GM23338 (cell line): ENCODE measurements at regions not wholly inside any gene's neighbourhood (a gene's known extent, or its start where the extent isn't known, plus 50 kb on each side); places are given as distances from the start of the nearest gene placed in this dataset.

Experiments
- ATAC-seq: fragments of 200-7000 bp; cut with Tn5 transposase; 3 replicates; pipeline ENCODE4 v1.9.1; 2020
- DNase-seq: peaks from one replicate; pipeline ENCODE4 v3.0.0-alpha.2; 2015; ENCODE audit warnings: low spot score
- H2AFZ ChIP-seq: fragments of 200-600 bp; sonication (generic); 2 replicates; pipeline ENCODE4 v1.8.0; 2016; ENCODE audit warnings: antibody characterized with exemption, mild to moderate bottlenecking, moderate library complexity
- H3F3A ChIP-seq: fragments of 200-600 bp; sonication (generic); replicated peaks from 2 replicates; pipeline ENCODE4 v1.8.0; 2017; ENCODE audit warnings: antibody characterized with exemption, mixed run types, low read depth
- H3K27ac ChIP-seq: fragments of 200-600 bp; sonication (generic); 2 replicates; pipeline ENCODE4 v1.6.1; 2016; ENCODE audit warnings: low read depth
- H3K27me3 ChIP-seq: fragments of 200-600 bp; sonication (generic); 2 replicates; pipeline ENCODE4 v1.8.0; 2016; ENCODE audit warnings: mild to moderate bottlenecking, mixed run types, moderate library complexity; ENCODE audit not compliant: insufficient read depth
- H3K36me3 ChIP-seq: fragments of 200-600 bp; sonication (generic); 2 replicates; pipeline ENCODE4 v1.8.0; 2016; ENCODE audit warnings: mild to moderate bottlenecking; ENCODE audit not compliant: insufficient read depth
- H3K4me1 ChIP-seq: fragments of 200-600 bp; sonication (generic); 2 replicates; pipeline ENCODE4 v1.8.0; 2016; ENCODE audit warnings: mild to moderate bottlenecking, moderate library complexity; ENCODE audit not compliant: insufficient read depth
- H3K4me2 ChIP-seq: fragments of 200-600 bp; sonication (generic); 2 replicates; pipeline ENCODE4 v1.7.1; 2017; ENCODE audit warnings: mixed run types
- H3K4me3 ChIP-seq: fragments of 200-600 bp; sonication (generic); 2 replicates; pipeline ENCODE4 v1.6.1; 2016; ENCODE audit warnings: mixed run types
- H3K79me2 ChIP-seq: fragments of 200-600 bp; sonication (generic); replicated peaks from 2 replicates; pipeline ENCODE4 v1.8.0; 2017; ENCODE audit warnings: mild to moderate bottlenecking; ENCODE audit not compliant: insufficient read depth
- H3K9me2 ChIP-seq: fragments of 200-600 bp; sonication (generic); 2 replicates; pipeline ENCODE4 v1.8.0; 2017; ENCODE audit not compliant: insufficient read depth
- H4K20me1 ChIP-seq: fragments of 200-600 bp; sonication (generic); replicated peaks from 2 replicates; pipeline ENCODE4 v1.8.0; 2017; ENCODE audit warnings: mild to moderate bottlenecking; ENCODE audit not compliant: insufficient read depth
- H3K27ac Mint-ChIP-seq: 2 replicates; pipeline ENCODE4 v1.8.0; 2020; ENCODE audit warnings: inconsistent platforms, mild to moderate bottlenecking, moderate library complexity, mixed read lengths
- H3K27me3 Mint-ChIP-seq: 3 replicates; pipeline ENCODE4 v1.8.0; 2022; ENCODE audit warnings: low read depth, mild to moderate bottlenecking, moderate library complexity, mixed read lengths, inconsistent platforms; ENCODE audit not compliant: insufficient read depth, poor library complexity
- H3K36me3 Mint-ChIP-seq: 3 replicates; pipeline ENCODE4 v1.8.0; 2021; ENCODE audit warnings: low read depth, mild to moderate bottlenecking, inconsistent platforms, moderate library complexity, mixed read lengths
- H3K4me1 Mint-ChIP-seq: 3 replicates; pipeline ENCODE4 v1.8.0; 2020; ENCODE audit warnings: mild to moderate bottlenecking, inconsistent platforms, mixed read lengths
- H3K4me3 Mint-ChIP-seq: 3 replicates; pipeline ENCODE4 v1.8.0; 2021; ENCODE audit warnings: moderate library complexity, mild to moderate bottlenecking, inconsistent platforms, mixed read lengths
- H3K9me3 Mint-ChIP-seq: 3 replicates; pipeline ENCODE4 v1.8.0; 2020; ENCODE audit warnings: moderate library complexity, mild to moderate bottlenecking, inconsistent platforms, mixed read lengths
- CREB1 ChIP-seq: fragments of 250-450 bp; sonication (Bioruptor Pico); IDR thresholded peaks from 2 replicates; pipeline ENCODE4 v1.5.0; 2020; ENCODE audit warnings: low read depth, mild to moderate bottlenecking, moderate library complexity
- ETS1 ChIP-seq: IDR thresholded peaks from 2 replicates; pipeline ENCODE4 v1.6.1; 2016; ENCODE audit warnings: antibody characterized with exemption
- EZH2 ChIP-seq: fragments of 200-600 bp; sonication (generic); IDR thresholded peaks from one replicate; pipeline ENCODE4 v1.8.0; 2017; ENCODE audit warnings: antibody characterized with exemption, mild to moderate bottlenecking, low read depth; ENCODE audit not compliant: unreplicated experiment
- EZH2phosphoT487 ChIP-seq: fragments of 200-600 bp; sonication (generic); IDR thresholded peaks from one replicate; pipeline ENCODE4 v1.8.1; 2018; ENCODE audit warnings: antibody characterized with exemption; ENCODE audit not compliant: unreplicated experiment
- JUNB ChIP-seq: IDR thresholded peaks from one replicate; pipeline ENCODE4 v1.6.1; 2016; ENCODE audit warnings: antibody characterized with exemption; ENCODE audit not compliant: unreplicated experiment
- NANOG ChIP-seq: IDR thresholded peaks from 2 replicates; pipeline ENCODE4 v1.6.1; 2016; ENCODE audit warnings: antibody characterized with exemption, borderline replicate concordance
- POLR2AphosphoS5 ChIP-seq: IDR thresholded peaks from 2 replicates; pipeline ENCODE4 v1.6.1; 2016; ENCODE audit warnings: antibody characterized with exemption, low read depth
- REST ChIP-seq: IDR thresholded peaks from one replicate; pipeline ENCODE4 v1.6.1; 2018; ENCODE audit warnings: antibody characterized with exemption; ENCODE audit not compliant: unreplicated experiment
- STAT1 ChIP-seq: IDR thresholded peaks from one replicate; pipeline ENCODE4 v1.6.1; 2016; ENCODE audit warnings: antibody characterized with exemption; ENCODE audit not compliant: unreplicated experiment
- ZNF114 ChIP-seq: fragments of 250-450 bp; sonication (Bioruptor Pico); IDR thresholded peaks from 2 replicates; pipeline ENCODE4 v1.5.0; 2020; ENCODE audit warnings: mild to moderate bottlenecking, moderate library complexity
- ZNF331 ChIP-seq: fragments of 250-450 bp; sonication (Bioruptor Pico); IDR thresholded peaks from 2 replicates; pipeline ENCODE4 v1.5.0; 2020; ENCODE audit warnings: low read depth, mild to moderate bottlenecking, moderate library complexity
- TF ChIP-seq, protein P1 (sequence below), 2 experiments: fragments of 200-600 bp in 1 of 2; sonication (generic) in 1 of 2; conservative IDR thresholded peaks; 2 replicates each; pipeline versions ENCODE4 v1.5.1 to v1.6.1; 2016 to 2017; ENCODE audit warnings: antibody characterized with exemption in 2 of 2, low read depth in 2 of 2, mild to moderate bottlenecking in 2 of 2, moderate library complexity in 1 of 2
- TF ChIP-seq, protein P2 (sequence below): fragments of 250-450 bp; sonication (Bioruptor Pico); IDR thresholded peaks from 2 replicates; pipeline ENCODE4 v1.5.0; 2020; ENCODE audit warnings: mild to moderate bottlenecking, moderate library complexity

DNA sequence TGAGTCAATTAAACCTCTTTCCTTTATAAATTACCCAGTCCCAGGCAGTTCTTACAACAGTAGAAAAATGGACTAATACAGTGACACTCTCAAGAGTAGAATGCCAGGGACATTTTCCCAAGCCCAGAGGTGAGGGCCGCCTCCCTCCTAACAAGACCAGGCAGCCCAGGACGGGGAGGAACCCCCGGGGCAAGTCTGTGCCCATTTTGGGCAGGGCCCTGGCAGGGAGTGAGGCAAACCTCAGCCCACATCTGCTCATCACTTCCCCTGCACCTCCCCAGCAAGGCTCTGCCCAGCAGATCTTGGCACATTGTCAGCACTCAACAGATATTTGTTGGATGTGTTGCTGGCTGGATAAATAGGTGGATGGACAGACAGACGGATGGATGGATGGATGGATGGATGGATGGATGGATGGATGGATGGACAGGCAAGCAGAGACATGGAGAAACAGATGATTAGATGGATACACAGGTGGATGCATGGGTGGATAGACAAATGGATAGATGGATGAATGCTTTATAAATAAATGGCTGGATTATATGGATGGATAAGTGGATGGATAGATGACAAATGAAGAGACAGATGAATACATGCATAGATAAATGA lies 271.3 kb downstream of the PARN start:
- Mint-ChIP-seq H3K4me3 (no peak overlapping the region), H3K9me3 (no peaks in the 10 kb centered on the region; the same call in 2 of the 3 replicates), H3K27me3 (peaks cover 1% of the 10 kb centered on the region), H3K27ac (no peak overlapping the region), H3K36me3 (no peaks in the 10 kb centered on the region), H3K4me1 (peaks cover 10% of the 10 kb centered on the region; the same call in 2 of the 3 replicates)
- Histone ChIP-seq H3F3A (no peaks in the 10 kb centered on the region), H3K79me2 (no peaks in the 10 kb centered on the region), H3K27me3 (no peaks in the 10 kb centered on the region), H4K20me1 (no peaks in the 10 kb centered on the region), H3K4me3 (no peak overlapping the region), H2AFZ (no peak overlapping the region), H3K4me2 (no peak overlapping the region), H3K27ac (no peak overlapping the region), H3K4me1 (peaks cover 6% of the 10 kb centered on the region), H3K9me2 (no peaks in the 10 kb centered on the region), H3K36me3 (no peaks in the 10 kb centered on the region)
- no peak for ATAC-seq
- DNase-seq: no peak
- no peak for TF ChIP-seq EZH2
- TF ChIP-seq, protein P1, sequence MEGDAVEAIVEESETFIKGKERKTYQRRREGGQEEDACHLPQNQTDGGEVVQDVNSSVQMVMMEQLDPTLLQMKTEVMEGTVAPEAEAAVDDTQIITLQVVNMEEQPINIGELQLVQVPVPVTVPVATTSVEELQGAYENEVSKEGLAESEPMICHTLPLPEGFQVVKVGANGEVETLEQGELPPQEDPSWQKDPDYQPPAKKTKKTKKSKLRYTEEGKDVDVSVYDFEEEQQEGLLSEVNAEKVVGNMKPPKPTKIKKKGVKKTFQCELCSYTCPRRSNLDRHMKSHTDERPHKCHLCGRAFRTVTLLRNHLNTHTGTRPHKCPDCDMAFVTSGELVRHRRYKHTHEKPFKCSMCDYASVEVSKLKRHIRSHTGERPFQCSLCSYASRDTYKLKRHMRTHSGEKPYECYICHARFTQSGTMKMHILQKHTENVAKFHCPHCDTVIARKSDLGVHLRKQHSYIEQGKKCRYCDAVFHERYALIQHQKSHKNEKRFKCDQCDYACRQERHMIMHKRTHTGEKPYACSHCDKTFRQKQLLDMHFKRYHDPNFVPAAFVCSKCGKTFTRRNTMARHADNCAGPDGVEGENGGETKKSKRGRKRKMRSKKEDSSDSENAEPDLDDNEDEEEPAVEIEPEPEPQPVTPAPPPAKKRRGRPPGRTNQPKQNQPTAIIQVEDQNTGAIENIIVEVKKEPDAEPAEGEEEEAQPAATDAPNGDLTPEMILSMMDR (conservative IDR thresholded peaks at IDR 0.05; ENCODE audit: low read depth in 2 of 2): no peak
- TF ChIP-seq REST: no peak
- TF ChIP-seq, protein P2, sequence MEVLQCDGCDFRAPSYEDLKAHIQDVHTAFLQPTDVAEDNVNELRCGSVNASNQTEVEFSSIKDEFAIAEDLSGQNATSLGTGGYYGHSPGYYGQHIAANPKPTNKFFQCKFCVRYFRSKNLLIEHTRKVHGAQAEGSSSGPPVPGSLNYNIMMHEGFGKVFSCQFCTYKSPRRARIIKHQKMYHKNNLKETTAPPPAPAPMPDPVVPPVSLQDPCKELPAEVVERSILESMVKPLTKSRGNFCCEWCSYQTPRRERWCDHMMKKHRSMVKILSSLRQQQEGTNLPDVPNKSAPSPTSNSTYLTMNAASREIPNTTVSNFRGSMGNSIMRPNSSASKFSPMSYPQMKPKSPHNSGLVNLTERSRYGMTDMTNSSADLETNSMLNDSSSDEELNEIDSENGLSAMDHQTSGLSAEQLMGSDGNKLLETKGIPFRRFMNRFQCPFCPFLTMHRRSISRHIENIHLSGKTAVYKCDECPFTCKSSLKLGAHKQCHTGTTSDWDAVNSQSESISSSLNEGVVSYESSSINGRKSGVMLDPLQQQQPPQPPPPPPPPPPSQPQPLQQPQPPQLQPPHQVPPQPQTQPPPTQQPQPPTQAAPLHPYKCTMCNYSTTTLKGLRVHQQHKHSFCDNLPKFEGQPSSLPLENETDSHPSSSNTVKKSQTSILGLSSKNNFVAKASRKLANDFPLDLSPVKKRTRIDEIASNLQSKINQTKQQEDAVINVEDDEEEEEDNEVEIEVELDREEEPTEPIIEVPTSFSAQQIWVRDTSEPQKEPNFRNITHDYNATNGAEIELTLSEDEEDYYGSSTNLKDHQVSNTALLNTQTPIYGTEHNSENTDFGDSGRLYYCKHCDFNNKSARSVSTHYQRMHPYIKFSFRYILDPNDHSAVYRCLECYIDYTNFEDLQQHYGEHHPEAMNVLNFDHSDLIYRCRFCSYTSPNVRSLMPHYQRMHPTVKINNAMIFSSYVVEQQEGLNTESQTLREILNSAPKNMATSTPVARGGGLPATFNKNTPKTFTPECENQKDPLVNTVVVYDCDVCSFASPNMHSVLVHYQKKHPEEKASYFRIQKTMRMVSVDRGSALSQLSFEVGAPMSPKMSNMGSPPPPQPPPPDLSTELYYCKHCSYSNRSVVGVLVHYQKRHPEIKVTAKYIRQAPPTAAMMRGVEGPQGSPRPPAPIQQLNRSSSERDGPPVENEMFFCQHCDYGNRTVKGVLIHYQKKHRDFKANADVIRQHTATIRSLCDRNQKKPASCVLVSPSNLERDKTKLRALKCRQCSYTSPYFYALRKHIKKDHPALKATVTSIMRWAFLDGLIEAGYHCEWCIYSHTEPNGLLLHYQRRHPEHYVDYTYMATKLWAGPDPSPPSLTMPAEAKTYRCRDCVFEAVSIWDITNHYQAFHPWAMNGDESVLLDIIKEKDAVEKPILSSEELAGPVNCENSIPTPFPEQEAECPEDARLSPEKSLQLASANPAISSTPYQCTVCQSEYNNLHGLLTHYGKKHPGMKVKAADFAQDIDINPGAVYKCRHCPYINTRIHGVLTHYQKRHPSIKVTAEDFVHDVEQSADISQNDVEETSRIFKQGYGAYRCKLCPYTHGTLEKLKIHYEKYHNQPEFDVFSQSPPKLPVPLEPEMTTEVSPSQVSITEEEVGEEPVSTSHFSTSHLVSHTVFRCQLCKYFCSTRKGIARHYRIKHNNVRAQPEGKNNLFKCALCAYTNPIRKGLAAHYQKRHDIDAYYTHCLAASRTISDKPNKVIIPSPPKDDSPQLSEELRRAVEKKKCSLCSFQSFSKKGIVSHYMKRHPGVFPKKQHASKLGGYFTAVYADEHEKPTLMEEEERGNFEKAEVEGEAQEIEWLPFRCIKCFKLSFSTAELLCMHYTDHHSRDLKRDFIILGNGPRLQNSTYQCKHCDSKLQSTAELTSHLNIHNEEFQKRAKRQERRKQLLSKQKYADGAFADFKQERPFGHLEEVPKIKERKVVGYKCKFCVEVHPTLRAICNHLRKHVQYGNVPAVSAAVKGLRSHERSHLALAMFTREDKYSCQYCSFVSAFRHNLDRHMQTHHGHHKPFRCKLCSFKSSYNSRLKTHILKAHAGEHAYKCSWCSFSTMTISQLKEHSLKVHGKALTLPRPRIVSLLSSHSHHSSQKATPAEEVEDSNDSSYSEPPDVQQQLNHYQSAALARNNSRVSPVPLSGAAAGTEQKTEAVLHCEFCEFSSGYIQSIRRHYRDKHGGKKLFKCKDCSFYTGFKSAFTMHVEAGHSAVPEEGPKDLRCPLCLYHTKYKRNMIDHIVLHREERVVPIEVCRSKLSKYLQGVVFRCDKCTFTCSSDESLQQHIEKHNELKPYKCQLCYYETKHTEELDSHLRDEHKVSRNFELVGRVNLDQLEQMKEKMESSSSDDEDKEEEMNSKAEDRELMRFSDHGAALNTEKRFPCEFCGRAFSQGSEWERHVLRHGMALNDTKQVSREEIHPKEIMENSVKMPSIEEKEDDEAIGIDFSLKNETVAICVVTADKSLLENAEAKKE (CRISPR knock-in tag): no peak
- TF ChIP-seq EZH2phosphoT487: no peak
- TF ChIP-seq ZNF331 (CRISPR knock-in tag): no peak
- no peak for TF ChIP-seq CREB1 (CRISPR knock-in tag)
- no peak for TF ChIP-seq POLR2AphosphoS5
- no peak for TF ChIP-seq NANOG
- no peak for TF ChIP-seq STAT1
- no peak for TF ChIP-seq ZNF114
- no peak for TF ChIP-seq ETS1
- no peak for TF ChIP-seq JUNB
